GM12878 (cell line): ENCODE measurements at regions not wholly inside any gene's neighbourhood (a gene's known extent, or its start where the extent isn't known, plus 50 kb on each side); places are given as distances from the start of the nearest gene placed in this dataset.

ENCODE experiments used
- ATAC-seq: fragments of 200-7000 bp; cut with Tn5 transposase; 3 replicates; pipeline ENCODE4 v1.9.1; 2020; ENCODE audit warnings: mild to moderate bottlenecking, moderate library complexity
- BruUV-seq: library from RNA; stranded (reverse); fragments of 400-500 nt; replicated peaks from 2 replicates; lab custom pipeline; 2021; lab: Mats Ljungman, UMichigan
- CTCF ChIA-PET: fragments of 300-600 bp; sonication (Branson Sonifier 250); formaldehyde crosslinking; extraction: SDS; loops from one replicate; lab custom pipeline; 2021; ENCODE audit warnings: inconsistent platforms; lab: Yijun Ruan, JAX
- POLR2A ChIA-PET: fragments of 350-600 bp; formaldehyde crosslinking; extraction: SDS; loops from one replicate; lab custom pipeline; 2021; ENCODE audit warnings: inconsistent platforms; lab: Charles Lee
- RAD21 ChIA-PET: fragments of 300-600 bp; sonication (Branson Sonifier 250); formaldehyde crosslinking; loops from one replicate; lab custom pipeline; 2023; ENCODE audit warnings: antibody characterized with exemption; ENCODE audit not compliant: unreplicated experiment; lab: Charles Lee
- SMC1A ChIA-PET: fragments of 300-600 bp; sonication (Branson Sonifier 250); formaldehyde crosslinking; loops from one replicate; lab custom pipeline; 2023; ENCODE audit not compliant: unreplicated experiment, uncharacterized antibody; lab: Charles Lee
- DNase-seq: peaks from one replicate; pipeline ENCODE4 v3.0.0-alpha.2; 2011; ENCODE audit warnings: low read depth, low spot score
- FAIRE-seq: peaks from 3 replicates; lab custom pipeline; 2011; peaks lifted over from hg19 to GRCh38; lab: Jason Lieb, UNC
- H2AFZ ChIP-seq: 2 replicates; pipeline ENCODE4 v1.6.0; 2011; ENCODE audit warnings: low read depth, low read length, control low read depth; ENCODE audit not compliant: control insufficient read depth
- H3K27ac ChIP-seq: 2 replicates; pipeline ENCODE4 v1.5.1; 2011; ENCODE audit warnings: control low read depth; ENCODE audit not compliant: control insufficient read depth, insufficient read depth
- H3K27me3 ChIP-seq, 2 experiments: replicated peaks in 1 of 2; 2 replicates each; pipeline versions ENCODE4 v1.6.0 to v1.6.1; 2011; ENCODE audit warnings: low read length in 1 of 2; ENCODE audit not compliant: control insufficient read depth in 2 of 2, insufficient read depth in 2 of 2
- H3K36me3 ChIP-seq, 2 experiments: 2 replicates each; pipeline ENCODE4 v1.5.1; 2011; ENCODE audit warnings: low read length in 1 of 2; ENCODE audit not compliant: control insufficient read depth in 2 of 2, insufficient read depth in 2 of 2
- H3K4me1 ChIP-seq: 2 replicates; pipeline ENCODE4 v1.6.1; 2011; ENCODE audit warnings: mild to moderate bottlenecking, low read length, moderate library complexity, mixed read lengths; ENCODE audit not compliant: control insufficient read depth, insufficient read depth
- H3K4me2 ChIP-seq: 2 replicates; pipeline ENCODE4 v1.6.0; 2011; ENCODE audit warnings: control low read depth; ENCODE audit not compliant: control insufficient read depth, insufficient read depth
- H3K4me3 ChIP-seq: fragments of 200-600 bp; sonication (generic); 2 replicates; pipeline ENCODE4 v1.5.1; 2016
- H3K79me2 ChIP-seq: 2 replicates; pipeline ENCODE4 v1.6.0; 2011; ENCODE audit warnings: low read length; ENCODE audit not compliant: control insufficient read depth, insufficient read depth
- H3K9ac ChIP-seq: 2 replicates; pipeline ENCODE4 v1.8.0; 2011; ENCODE audit warnings: low read length, control low read depth, mixed read lengths; ENCODE audit not compliant: control insufficient read depth, insufficient read depth
- H3K9me3 ChIP-seq: replicated peaks from 3 replicates; pipeline ENCODE4 v1.5.1; 2011; ENCODE audit warnings: mild to moderate bottlenecking, low read length; ENCODE audit not compliant: control insufficient read depth, insufficient read depth
- H4K20me1 ChIP-seq: 2 replicates; pipeline ENCODE4 v1.6.0; 2011; ENCODE audit not compliant: control insufficient read depth, insufficient read depth
- BCLAF1 ChIP-seq: fragments of 450-650 bp; IDR thresholded peaks from 2 replicates; pipeline ENCODE4 v1.6.1; 2017; ENCODE audit warnings: antibody characterized with exemption, mild to moderate bottlenecking, moderate library complexity
- BMI1 ChIP-seq: fragments of 450-650 bp; IDR thresholded peaks from 2 replicates; pipeline ENCODE4 v1.6.1; 2016; ENCODE audit warnings: mild to moderate bottlenecking, moderate library complexity, borderline replicate concordance
- BRCA1 ChIP-seq: IDR thresholded peaks from 2 replicates; pipeline ENCODE4 v1.6.1; 2011; ENCODE audit warnings: low read depth, low read length, improper control_type of control experiment
- CBX3 ChIP-seq: fragments of 200-600 bp; sonication (generic); IDR thresholded peaks from 2 replicates; pipeline ENCODE4 v1.6.1; 2016; ENCODE audit warnings: low read depth, borderline replicate concordance
- HCFC1 ChIP-seq: fragments of 150-350 bp; IDR thresholded peaks from 2 replicates; pipeline ENCODE4 v1.6.1; 2014; ENCODE audit warnings: low read length
- HDAC2 ChIP-seq: fragments of 200-600 bp; sonication (generic); IDR thresholded peaks from 2 replicates; pipeline ENCODE4 v1.6.1; 2017
- HDAC6 ChIP-seq: fragments of 200-600 bp; sonication (generic); IDR thresholded peaks from one replicate; pipeline ENCODE4 v1.8.0; 2017; ENCODE audit warnings: antibody characterized with exemption; ENCODE audit not compliant: unreplicated experiment
- MTA3 ChIP-seq: IDR thresholded peaks from 2 replicates; pipeline ENCODE4 v1.6.1; 2012; ENCODE audit warnings: low read length, inconsistent platforms, borderline replicate concordance
- MYB ChIP-seq: fragments of 150-350 bp; IDR thresholded peaks from 2 replicates; pipeline ENCODE4 v1.6.1; 2014; ENCODE audit warnings: mild to moderate bottlenecking, low read depth, low read length, borderline replicate concordance
- MYC ChIP-seq: IDR thresholded peaks from 2 replicates; pipeline ENCODE4 v1.6.1; 2011; ENCODE audit warnings: mild to moderate bottlenecking, low read length, moderate library complexity, inconsistent platforms; ENCODE audit not compliant: insufficient read depth, insufficient replicate concordance, insufficient read length, severe bottlenecking
- NBN ChIP-seq: fragments of 450-650 bp; IDR thresholded peaks from 2 replicates; pipeline ENCODE4 v1.6.1; 2016
- NFXL1 ChIP-seq: fragments of 450-650 bp; IDR thresholded peaks from 2 replicates; pipeline ENCODE4 v1.6.1; 2017; ENCODE audit warnings: antibody characterized with exemption, mild to moderate bottlenecking, borderline replicate concordance
- NR2C1 ChIP-seq: fragments of 450-650 bp; IDR thresholded peaks from 2 replicates; pipeline ENCODE4 v1.6.1; 2017; ENCODE audit warnings: antibody characterized with exemption, mild to moderate bottlenecking, moderate library complexity
- NRF1 ChIP-seq: conservative IDR thresholded peaks from 2 replicates; pipeline ENCODE4 v1.6.1; 2011; ENCODE audit warnings: mild to moderate bottlenecking, low read depth, low read length, improper control_type of control experiment
- PKNOX1 ChIP-seq: fragments of 450-650 bp; IDR thresholded peaks from 2 replicates; pipeline ENCODE4 v1.6.1; 2016; ENCODE audit warnings: mild to moderate bottlenecking
- POLR2A ChIP-seq: IDR thresholded peaks from 2 replicates; pipeline ENCODE4 v1.6.1; 2011; ENCODE audit warnings: low read depth, mild to moderate bottlenecking, low read length
- SREBF2 ChIP-seq: IDR thresholded peaks from 2 replicates; pipeline ENCODE4 v1.6.1; 2012; ENCODE audit warnings: mild to moderate bottlenecking, low read length
- ZNF622 ChIP-seq: fragments of 450-650 bp; IDR thresholded peaks from 2 replicates; pipeline ENCODE4 v1.6.1; 2017; ENCODE audit warnings: mild to moderate bottlenecking, inconsistent platforms
- WGBS: methylation state at CpG from one replicate; pipeline ENCODE4 v1.1.6; 2016; ENCODE audit warnings: low lambda C conversion rate; ENCODE audit not compliant: insufficient replicate concordance, insufficient coverage; ENCODE audit errors: missing lambda C conversion rate; 5-methylcytosine and 5-hydroxymethylcytosine counted together
- in situ Hi-C: fragments of 300-500 bp; cut with MboI; formaldehyde crosslinking; loops from 9 replicates; pipeline ENCODE4 v1.14.3; 2018; ENCODE audit warnings: mixed read lengths
- intact Hi-C: fragments of 100-400 bp; cut with micrococcal nuclease; formaldehyde crosslinking; loops from one replicate; pipeline ENCODE4 v1.14.2; 2022; ENCODE audit not compliant: unreplicated experiment

- Histone ChIP-seq H3K9ac (no peak overlapping the region), H3K4me2 (no peak overlapping the region), H3K27me3 (no peaks in the 10 kb centered on the region; a peak in 1 of 4 replicates), H3K27ac (no peak overlapping the region), H2AFZ (no peak overlapping the region), H4K20me1 (no peaks in the 10 kb centered on the region), H3K9me3 (no peaks in the 10 kb centered on the region), H3K36me3 (no peaks in the 10 kb centered on the region), H3K79me2 (no peaks in the 10 kb centered on the region), H3K4me1 (no peaks in the 10 kb centered on the region), H3K4me3 (no peak overlapping the region)
- 25% methylated on average over 1 of the region's 1 CpG for WGBS
- BruUV-seq: no TSS peak
- intact Hi-C loops (no loop called here), in situ Hi-C loops (no loop called here)
- CTCF ChIA-PET: no interaction called here
- SMC1A ChIA-PET: interaction anchor here (0.6 kb wide), 1 partner anchor 166 kb away, joined by 3 read pairs; no protein-coding TSS in a partner anchor
- POLR2A ChIA-PET: no interaction called here
- no peak for TF ChIP-seq POLR2A
- no peak for TF ChIP-seq NBN
- TF ChIP-seq BRCA1: no peak
- TF ChIP-seq HDAC2: no peak
- no peak for TF ChIP-seq PKNOX1
- no peak for TF ChIP-seq MTA3
- TF ChIP-seq HDAC6: no peak
- TF ChIP-seq MYB: no peak
- no peak for TF ChIP-seq NFXL1
- no peak for TF ChIP-seq MYC
- TF ChIP-seq BCLAF1: no peak
- no peak for TF ChIP-seq ZNF622
- TF ChIP-seq SREBF2: no peak
- TF ChIP-seq BMI1: no peak
- TF ChIP-seq NRF1: no peak
- TF ChIP-seq NR2C1: no peak
- no peak for TF ChIP-seq HCFC1
- TF ChIP-seq CBX3: no peak
- RAD21 ChIA-PET: no interaction called here
- ATAC-seq (no peak), DNase-seq (no peak), FAIRE-seq (no peak)
Measured at GRCh38 chr6:144888621-144889020, 603.5 kb downstream of the UTRN start.
